HFF-Myc (cell line): ENCODE measurements at regions not wholly inside any gene's neighbourhood (a gene's known extent, or its start where the extent isn't known, plus 50 kb on each side); places are given as distances from the start of the nearest gene placed in this dataset.

Experiments used
- DNase-seq: peaks from one replicate; pipeline ENCODE4 v3.0.0-alpha.2; 2011; ENCODE audit warnings: low read depth; ENCODE audit errors: extremely low read depth
- H3K4me3 ChIP-seq: replicated peaks from 2 replicates; pipeline ENCODE4 v1.5.1; 2011; ENCODE audit warnings: low read depth, mild to moderate bottlenecking, control low read depth, low read length
- CTCF ChIP-seq: IDR thresholded peaks from 2 replicates; pipeline ENCODE4 v1.5.1; 2012; ENCODE audit warnings: mild to moderate bottlenecking, low read depth, low read length, control low read depth; ENCODE audit errors: missing control alignments

GRCh38 chr22:23522623-23523251, 57.4 kb downstream of the IGLL1 start:
- no peak for TF ChIP-seq CTCF
- no peak for DNase-seq
- H3K4me3 ChIP-seq: no peak overlapping the region

GRCh38 chr22:23521441-23522113, 58.5 kb downstream of the IGLL1 start:
- peak overlapping the region; percentile 35 for H3K4me3 ChIP-seq
- TF ChIP-seq CTCF: no peak
- peak; percentile 62 for DNase-seq

GRCh38 chr22:23520863-23521440, 59.1 kb downstream of the IGLL1 start:
- peak overlapping the region; percentile 35 for H3K4me3 ChIP-seq
- TF ChIP-seq CTCF: no peak
- no peak for DNase-seq

- no peak for DNase-seq
- no peak for TF ChIP-seq CTCF
- H3K4me3 ChIP-seq: no peak overlapping the region
Observed at GRCh38 chr22:23519442-23520157, 60.5 kb downstream of the IGLL1 start.

- no peak for TF ChIP-seq CTCF
- no peak for DNase-seq
- no peak overlapping the region for H3K4me3 ChIP-seq
Observed at GRCh38 chr22:23518376-23519187, 61.5 kb downstream of the IGLL1 start.

- no peak for TF ChIP-seq CTCF
- no peak for DNase-seq
- no peak overlapping the region for H3K4me3 ChIP-seq
Observed at GRCh38 chr22:23517804-23518375, 62.2 kb downstream of the IGLL1 start.
